Sigmoid colon (tissue), 6 donors: ENCODE measurements at regions not wholly inside any gene's neighbourhood (a gene's known extent, or its start where the extent isn't known, plus 50 kb on each side); places are given as distances from the start of the nearest gene placed in this dataset.

Experiments used
- DNase-seq: peaks from one replicate; pipeline ENCODE4 v3.0.0-alpha.2; 2019
- H3K27ac ChIP-seq, 4 donors: fragments of 200-600 bp; sonication (generic); one replicate each; pipeline ENCODE4 v1.5.1; 2016 to 2019; ENCODE audit warnings: mild to moderate bottlenecking in 1 of 4
- H3K27me3 ChIP-seq, 3 donors: fragments of 200-600 bp; sonication (generic); one replicate each; pipeline ENCODE4 v1.5.1; 2019; ENCODE audit warnings: mild to moderate bottlenecking in 1 of 3
- H3K36me3 ChIP-seq, 4 donors: fragments of 200-600 bp; sonication (generic); one replicate each; pipeline ENCODE4 v1.5.1; 2016 to 2019
- H3K4me1 ChIP-seq, 4 donors: fragments of 200-600 bp; sonication (generic); one replicate each; pipeline ENCODE4 v1.5.1; 2017 to 2019
- H3K4me3 ChIP-seq, 4 donors: fragments of 200-600 bp; sonication (generic); one replicate each; pipeline ENCODE4 v1.5.1; 2017 to 2019; ENCODE audit warnings: mild to moderate bottlenecking in 2 of 4, moderate library complexity in 1 of 4
- H3K9me3 ChIP-seq, 4 donors: fragments of 200-600 bp in 3 of 4; sonication (generic) in 3 of 4; one replicate each; pipeline versions ENCODE4 v1.5.1 to v1.6.1; 2013 to 2019
- CTCF ChIP-seq, 4 experiments: fragments of 450-650 bp in 3 of 4; fragments of 200-600 bp in 1 of 4; IDR thresholded peaks; one replicate each; pipeline ENCODE4 v1.5.1; 2016 to 2019; ENCODE audit warnings: antibody characterized with exemption in 4 of 4, mild to moderate bottlenecking in 3 of 4, moderate library complexity in 2 of 4
- EP300 ChIP-seq, 4 donors: sonication (generic); formaldehyde crosslinking; IDR thresholded peaks; one replicate each; pipeline ENCODE4 v1.6.1; 2017; ENCODE audit warnings: antibody characterized with exemption in 4 of 4
- POLR2A ChIP-seq, 2 donors: fragments of 450-650 bp; IDR thresholded peaks; one replicate each; pipeline ENCODE4 v1.6.1; 2016; ENCODE audit warnings: antibody characterized with exemption in 2 of 2, mild to moderate bottlenecking in 2 of 2, moderate library complexity in 2 of 2
- POLR2AphosphoS5 ChIP-seq, 4 donors: sonication (generic); formaldehyde crosslinking; IDR thresholded peaks; one replicate each; pipeline ENCODE4 v1.6.1; 2017; ENCODE audit warnings: antibody characterized with exemption in 4 of 4
- WGBS, 2 donors: extraction: QIAGEN DNeasy Blood & Tissue Kit; methylation state at CpG; one replicate each; pipeline ENCODE4 v1.1.7; 2013; 5-methylcytosine and 5-hydroxymethylcytosine counted together
- intact Hi-C: fragments of 100-400 bp; cut with DNase I; formaldehyde crosslinking; loops from one replicate; pipeline ENCODE4 v1.15.1; 2023
- donor health status: healthy with polysubstance abuse.
- donor health status: healthy.

GRCh38 chr13:62710787-62711186 is 1295.1 kb upstream of the PCDH20 start:
- 25 to 66% methylated on average over 1 of the region's 1 CpG for WGBS, 2 donors

GRCh38 chr13:62706048-62706447 is 1290.4 kb upstream of the PCDH20 start:
- no peak for DNase-seq
- 75 to 83% methylated on average over 3 of the region's 3 CpGs for WGBS, 2 donors
- Histone ChIP-seq H3K27me3 (no peaks in the 10 kb centered on the region), H3K36me3 (no peaks in the 10 kb centered on the region), H3K27ac (no peak overlapping the region), H3K4me1 (no peaks in the 10 kb centered on the region), H3K9me3 (no peaks in the 10 kb centered on the region), H3K4me3 (no peak overlapping the region)
- TF ChIP-seq EP300 (IDR thresholded peaks at IDR 0.05) (no peak), POLR2AphosphoS5 (IDR thresholded peaks at IDR 0.05) (no peak), CTCF (IDR thresholded peaks at IDR 0.05) (no peak), POLR2A (IDR thresholded peaks at IDR 0.05) (no peak)
- intact Hi-C loops, result no loop called here

More at GRCh38 chr13:62710787-62711186, 1295.1 kb upstream of the PCDH20 start:
- no peak for DNase-seq
- no peaks in the 10 kb centered on the region for H3K9me3 ChIP-seq
- no peaks in the 10 kb centered on the region for H3K27me3 ChIP-seq
- no peaks in the 10 kb centered on the region for H3K36me3 ChIP-seq
- intact Hi-C loops, result no loop called here
- no peak overlapping the region for H3K27ac ChIP-seq
- no peaks in the 10 kb centered on the region for H3K4me1 ChIP-seq
- no peak overlapping the region for H3K4me3 ChIP-seq
- TF ChIP-seq POLR2AphosphoS5 (IDR thresholded peaks at IDR 0.05) (no peak), EP300 (IDR thresholded peaks at IDR 0.05) (no peak), POLR2A (IDR thresholded peaks at IDR 0.05) (no peak), CTCF (IDR thresholded peaks at IDR 0.05) (no peak)

- Histone ChIP-seq H3K36me3 (no peaks in the 10 kb centered on the region), H3K4me3 (no peak overlapping the region), H3K27ac (no peak overlapping the region), H3K27me3 (no peaks in the 10 kb centered on the region), H3K4me1 (no peaks in the 10 kb centered on the region), H3K9me3 (no peaks in the 10 kb centered on the region)
- no peak for DNase-seq
- intact Hi-C loops, result no loop called here
- no peak for TF ChIP-seq POLR2AphosphoS5 (IDR thresholded peaks at IDR 0.05)
These were observed 1289.2 kb upstream of the PCDH20 start for GRCh38 chr13:62704875-62705274.

GRCh38 chr13:62702502-62702901 is 1286.9 kb upstream of the PCDH20 start:
- Histone ChIP-seq H3K27me3 (no peaks in the 10 kb centered on the region), H3K27ac (no peak overlapping the region), H3K36me3 (no peaks in the 10 kb centered on the region), H3K4me3 (no peak overlapping the region), H3K9me3 (no peaks in the 10 kb centered on the region), H3K4me1 (no peaks in the 10 kb centered on the region)
- intact Hi-C loops, result no loop called here
- no peak for DNase-seq
- no peak for TF ChIP-seq POLR2A (IDR thresholded peaks at IDR 0.05)
- TF ChIP-seq EP300 (IDR thresholded peaks at IDR 0.05), result no peak
- no peak for TF ChIP-seq POLR2AphosphoS5 (IDR thresholded peaks at IDR 0.05)
- no peak for TF ChIP-seq CTCF (IDR thresholded peaks at IDR 0.05)

GRCh38 chr13:62697701-62698100 is 1282.1 kb upstream of the PCDH20 start:
- Histone ChIP-seq H3K36me3 (no peaks in the 10 kb centered on the region), H3K27me3 (no peaks in the 10 kb centered on the region), H3K9me3 (no peaks in the 10 kb centered on the region), H3K4me3 (no peak overlapping the region), H3K4me1 (no peaks in the 10 kb centered on the region), H3K27ac (no peak overlapping the region)
- intact Hi-C loops, result no loop called here
- DNase-seq, result no peak
- TF ChIP-seq CTCF (IDR thresholded peaks at IDR 0.05) (no peak), EP300 (IDR thresholded peaks at IDR 0.05) (no peak), POLR2AphosphoS5 (IDR thresholded peaks at IDR 0.05) (no peak), POLR2A (IDR thresholded peaks at IDR 0.05) (no peak)
- WGBS, 2 donors, result 85 to 94% methylated on average over 1 of the region's 1 CpG
